Gastrocnemius medialis (tissue), 4 donors: ENCODE measurements at regions not wholly inside any gene's neighbourhood (a gene's known extent, or its start where the extent isn't known, plus 50 kb on each side); places are given as distances from the start of the nearest gene placed in this dataset.

ENCODE experiments used
- ATAC-seq, 2 donors: fragments of 150-250 bp; one replicate each; pipeline ENCODE4 v1.9.1; 2016
- DNase-seq, 2 donors: peaks; one replicate each; pipeline ENCODE4 v3.0.0-alpha.2; 2019
- H3K27ac ChIP-seq, 4 donors: fragments of 200-600 bp; sonication (generic); 1 replicate in 1 of 4; 2 replicates in 3 of 4; pipeline ENCODE4 v1.5.1; 2016 to 2018; ENCODE audit warnings: mild to moderate bottlenecking in 2 of 4, moderate library complexity in 1 of 4
- H3K27me3 ChIP-seq, 3 donors: fragments of 200-600 bp; sonication (generic) in 2 of 3; 1 replicate in 1 of 3; 2 replicates in 2 of 3; pipeline versions ENCODE4 v1.5.1 to v1.6.0; 2016 to 2019; ENCODE audit warnings: mild to moderate bottlenecking in 1 of 3, moderate library complexity in 1 of 3
- H3K36me3 ChIP-seq, 2 donors: fragments of 200-600 bp; sonication (generic) in 1 of 2; one replicate each; pipeline ENCODE4 v1.5.1; 2017 to 2018
- H3K4me1 ChIP-seq, 2 donors: fragments of 200-600 bp; sonication (generic) in 1 of 2; one replicate each; pipeline ENCODE4 v1.5.1; 2016 to 2017; ENCODE audit warnings: mild to moderate bottlenecking in 2 of 2
- H3K4me3 ChIP-seq, 4 donors: fragments of 200-600 bp; sonication (generic) in 3 of 4; 1 replicate in 1 of 4; 2 replicates in 3 of 4; pipeline ENCODE4 v1.5.1; 2016 to 2019; ENCODE audit warnings: mild to moderate bottlenecking in 2 of 4
- H3K9me3 ChIP-seq, 3 donors: fragments of 200-600 bp; sonication (generic) in 2 of 3; 1 replicate in 1 of 3; 2 replicates in 2 of 3; pipeline ENCODE4 v1.5.1; 2016 to 2019
- POLR2A ChIP-seq, 2 donors: fragments of 450-650 bp; IDR thresholded peaks; one replicate each; pipeline ENCODE4 v1.6.1; 2017; ENCODE audit warnings: antibody characterized with exemption in 2 of 2, mild to moderate bottlenecking in 2 of 2, moderate library complexity in 2 of 2
- in situ Hi-C, 4 donors: fragments of 200-750 bp; cut with MboI; loops; one replicate each; pipeline versions ENCODE4 v1.15.0 to v1.8.0; 2017; ENCODE audit warnings: low sequenced_read_pairs in 4 of 4
- intact Hi-C: fragments of 100-400 bp; cut with DNase I; formaldehyde crosslinking; loops from one replicate; pipeline ENCODE4 v1.15.1; 2023; ENCODE audit warnings: low total_unique reads
- TF ChIP-seq, protein P1 (sequence below), 5 experiments: fragments of 450-650 bp in 3 of 5; fragments of 200-600 bp in 2 of 5; sonication (generic) in 2 of 5; IDR thresholded peaks in 4 of 5; conservative IDR thresholded peaks in 1 of 5; 1 replicate in 4 of 5; 2 replicates in 1 of 5; pipeline ENCODE4 v1.5.1; 2016 to 2019; ENCODE audit warnings: antibody characterized with exemption in 5 of 5, mild to moderate bottlenecking in 3 of 5, moderate library complexity in 3 of 5

DNA sequence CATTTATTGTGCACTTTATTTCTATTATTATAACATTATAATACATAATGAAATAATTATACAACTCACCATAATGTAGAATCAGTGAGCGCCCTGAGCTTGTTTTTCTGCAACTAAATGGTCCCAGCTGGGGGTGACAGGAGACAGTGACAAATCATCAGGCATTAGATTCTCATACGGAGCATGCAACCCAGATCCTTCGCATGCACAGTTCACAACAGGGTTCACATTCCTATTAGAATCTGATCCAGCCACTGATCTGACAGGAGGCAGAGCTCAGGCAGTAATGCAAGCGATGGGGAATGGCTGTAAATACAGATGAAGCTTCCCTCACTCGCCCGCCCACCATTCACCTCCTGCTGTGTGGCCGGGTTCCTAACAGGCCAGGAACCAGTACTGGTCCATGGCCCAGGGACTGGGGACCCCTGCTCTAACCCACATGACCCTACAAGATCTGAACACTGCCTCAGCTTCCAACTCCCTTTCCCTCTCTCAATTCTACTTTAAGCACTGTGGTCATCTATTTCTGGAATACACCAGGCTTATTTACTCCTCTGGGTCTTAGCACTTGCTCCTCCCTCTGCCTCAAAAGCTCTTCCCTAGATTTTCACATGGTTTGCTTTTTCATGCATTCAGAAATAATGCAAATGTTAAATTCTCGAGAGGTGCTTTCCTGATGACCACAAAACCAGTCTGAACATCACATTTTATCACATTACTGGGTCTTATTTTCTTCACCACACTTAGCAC is 166.8 kb upstream of the HCCS start:
- no peak overlapping the region for H3K27ac ChIP-seq
- no peak overlapping the region for H3K4me3 ChIP-seq
- no peak for TF ChIP-seq POLR2A (IDR thresholded peaks at IDR 0.05)
- TF ChIP-seq, protein P1, sequence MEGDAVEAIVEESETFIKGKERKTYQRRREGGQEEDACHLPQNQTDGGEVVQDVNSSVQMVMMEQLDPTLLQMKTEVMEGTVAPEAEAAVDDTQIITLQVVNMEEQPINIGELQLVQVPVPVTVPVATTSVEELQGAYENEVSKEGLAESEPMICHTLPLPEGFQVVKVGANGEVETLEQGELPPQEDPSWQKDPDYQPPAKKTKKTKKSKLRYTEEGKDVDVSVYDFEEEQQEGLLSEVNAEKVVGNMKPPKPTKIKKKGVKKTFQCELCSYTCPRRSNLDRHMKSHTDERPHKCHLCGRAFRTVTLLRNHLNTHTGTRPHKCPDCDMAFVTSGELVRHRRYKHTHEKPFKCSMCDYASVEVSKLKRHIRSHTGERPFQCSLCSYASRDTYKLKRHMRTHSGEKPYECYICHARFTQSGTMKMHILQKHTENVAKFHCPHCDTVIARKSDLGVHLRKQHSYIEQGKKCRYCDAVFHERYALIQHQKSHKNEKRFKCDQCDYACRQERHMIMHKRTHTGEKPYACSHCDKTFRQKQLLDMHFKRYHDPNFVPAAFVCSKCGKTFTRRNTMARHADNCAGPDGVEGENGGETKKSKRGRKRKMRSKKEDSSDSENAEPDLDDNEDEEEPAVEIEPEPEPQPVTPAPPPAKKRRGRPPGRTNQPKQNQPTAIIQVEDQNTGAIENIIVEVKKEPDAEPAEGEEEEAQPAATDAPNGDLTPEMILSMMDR (IDR thresholded peaks at IDR 0.05 in 4 of 5, conservative IDR thresholded peaks at IDR 0.05 in 1 of 5) = no peak
- no peaks in the 10 kb centered on the region for H3K36me3 ChIP-seq
- no peaks in the 10 kb centered on the region for H3K9me3 ChIP-seq
- H3K4me1 ChIP-seq = no peaks in the 10 kb centered on the region
- in situ Hi-C loops (no loop called here), intact Hi-C loops (no loop called here)
- ATAC-seq = no peak
- DNase-seq = no peak
- no peaks in the 10 kb centered on the region for H3K27me3 ChIP-seq

DNA sequence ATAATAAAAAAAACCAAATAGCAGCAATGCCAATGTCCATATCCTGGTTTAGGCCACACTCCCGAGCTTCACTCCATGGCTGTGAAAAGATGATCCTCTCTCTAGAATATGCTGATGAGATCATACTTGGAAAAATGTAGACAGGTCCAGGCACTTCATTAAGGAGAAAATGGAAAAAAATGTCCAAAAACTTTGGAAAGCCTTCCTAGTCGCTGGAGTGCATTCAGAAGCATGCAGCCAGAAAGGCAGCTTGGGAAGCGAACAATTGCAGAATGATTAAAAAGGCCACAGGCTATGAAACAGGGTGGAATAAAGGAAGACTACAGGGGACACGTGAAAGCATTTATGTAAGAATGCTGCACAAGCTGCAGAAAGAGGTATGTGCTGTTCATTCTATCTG is 165.6 kb upstream of the HCCS start:
- ATAC-seq (no peak), DNase-seq (no peak)
- H3K4me3 ChIP-seq = no peak overlapping the region
- in situ Hi-C loops = no loop called here
- intact Hi-C loops = no loop called here
- H3K27me3 ChIP-seq = no peaks in the 10 kb centered on the region
- no peak overlapping the region for H3K27ac ChIP-seq
- TF ChIP-seq POLR2A (IDR thresholded peaks at IDR 0.05) = no peak
- TF ChIP-seq, protein P1 (IDR thresholded peaks at IDR 0.05 in 4 of 5, conservative IDR thresholded peaks at IDR 0.05 in 1 of 5) = no peak
- H3K9me3 ChIP-seq = no peaks in the 10 kb centered on the region
- no peaks in the 10 kb centered on the region for H3K4me1 ChIP-seq
- H3K36me3 ChIP-seq = no peaks in the 10 kb centered on the region

DNA sequence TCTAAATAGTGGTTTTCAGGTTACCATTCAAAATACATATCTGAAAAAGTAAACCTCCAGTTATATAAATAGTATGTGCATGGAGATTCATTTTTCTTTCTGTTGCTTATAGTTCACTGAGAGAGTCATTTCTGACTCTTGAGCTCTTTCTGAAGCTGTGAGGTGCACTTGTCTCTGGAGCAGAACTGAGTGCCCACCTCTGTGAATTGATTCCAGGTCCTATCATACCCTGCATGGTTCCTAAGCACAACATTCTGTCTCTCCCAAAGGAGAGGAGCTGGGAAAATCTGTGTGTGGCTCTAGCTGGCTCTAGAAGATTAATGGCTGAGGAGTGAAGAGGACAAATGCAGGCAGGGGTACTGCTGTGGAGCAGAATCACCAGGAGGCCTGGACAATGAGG is 161.6 kb upstream of the HCCS start:
- Histone ChIP-seq H3K4me3 (no peak overlapping the region), H3K36me3 (no peaks in the 10 kb centered on the region), H3K4me1 (no peaks in the 10 kb centered on the region), H3K27me3 (no peaks in the 10 kb centered on the region), H3K9me3 (no peaks in the 10 kb centered on the region), H3K27ac (no peak overlapping the region)
- no peak for TF ChIP-seq POLR2A (IDR thresholded peaks at IDR 0.05)
- ATAC-seq (no peak), DNase-seq (no peak)
- in situ Hi-C loops (no loop called here), intact Hi-C loops (no loop called here)

DNA sequence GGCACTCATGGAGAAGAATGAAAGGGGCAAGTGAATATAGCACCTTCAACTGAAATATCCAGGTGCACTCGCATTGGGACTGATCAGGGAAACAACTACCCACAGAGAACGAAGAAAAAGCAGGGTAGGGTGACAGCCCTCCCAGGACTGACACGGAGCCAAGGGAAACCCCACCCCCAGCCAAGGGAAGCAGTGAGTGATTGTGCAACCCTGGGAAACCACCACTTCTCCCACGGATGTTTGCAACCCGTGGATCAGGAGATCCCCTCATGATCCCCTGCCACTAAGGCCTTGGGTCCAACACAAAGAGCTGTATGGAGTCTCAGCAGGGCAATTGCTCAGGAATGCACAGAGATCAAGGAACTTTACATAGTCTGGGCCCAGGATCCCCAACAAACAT is 158.5 kb upstream of the HCCS start:
- TF ChIP-seq, protein P1 (IDR thresholded peaks at IDR 0.05 in 4 of 5, conservative IDR thresholded peaks at IDR 0.05 in 1 of 5) = no peak
- no peak for TF ChIP-seq POLR2A (IDR thresholded peaks at IDR 0.05)
- Histone ChIP-seq H3K27me3 (no peaks in the 10 kb centered on the region), H3K9me3 (no peaks in the 10 kb centered on the region), H3K4me3 (no peak overlapping the region), H3K36me3 (no peaks in the 10 kb centered on the region), H3K4me1 (no peaks in the 10 kb centered on the region), H3K27ac (no peak overlapping the region)
- ATAC-seq = no peak
- in situ Hi-C loops (no loop called here), intact Hi-C loops (no loop called here)
- DNase-seq = no peak

DNA sequence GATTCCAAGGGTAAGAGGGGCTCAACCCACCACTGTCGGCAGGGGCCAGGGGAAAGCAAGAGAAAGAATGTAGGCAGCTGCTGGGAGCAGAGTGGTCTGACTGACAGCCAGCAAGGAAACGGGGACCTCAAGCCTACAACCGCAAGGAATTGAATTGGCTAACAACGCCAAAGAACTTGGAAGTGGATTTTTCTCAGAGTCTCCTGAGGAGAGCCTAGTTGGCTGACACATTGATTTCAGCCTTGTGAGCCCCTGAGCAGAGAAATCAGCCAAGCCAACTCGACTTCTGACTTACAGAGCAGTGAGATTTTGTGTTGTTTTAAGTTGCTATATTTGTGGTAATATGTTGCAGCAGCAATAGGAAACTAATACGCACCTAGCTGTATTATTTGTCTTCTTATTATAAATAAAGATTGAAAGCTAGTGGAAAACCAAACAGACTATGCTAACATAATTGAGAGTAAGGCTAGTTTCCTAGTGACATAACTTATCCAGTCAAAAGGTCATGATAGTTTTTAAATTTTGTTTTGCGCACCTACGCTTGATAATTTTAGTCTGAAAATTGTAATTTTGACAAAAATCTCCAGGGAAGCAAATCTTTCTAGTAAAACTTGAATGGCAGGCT is 145.8 kb upstream of the HCCS start:
- Histone ChIP-seq H3K27ac (no peak overlapping the region), H3K9me3 (no peaks in the 10 kb centered on the region), H3K4me3 (no peak overlapping the region), H3K36me3 (no peaks in the 10 kb centered on the region), H3K27me3 (no peaks in the 10 kb centered on the region), H3K4me1 (no peaks in the 10 kb centered on the region)
- intact Hi-C loops (no loop called here), in situ Hi-C loops (no loop called here)
- ATAC-seq (no peak), DNase-seq (no peak)
- TF ChIP-seq POLR2A (IDR thresholded peaks at IDR 0.05) = no peak
- TF ChIP-seq, protein P1 (IDR thresholded peaks at IDR 0.05 in 4 of 5, conservative IDR thresholded peaks at IDR 0.05 in 1 of 5) = no peak
